ENCODE measurements at regions not wholly inside any gene's neighbourhood (a gene's known extent, or its start where the extent isn't known, plus 50 kb on each side); places are given as distances from the start of the nearest gene placed in this dataset.

GRCh38 chr5:125525356-125525755, 778.9 kb upstream of the ZNF608 start:
- Histone ChIP-seq H3K9me3 (ENCODE audit: control insufficient read depth in 4 of 4, low read length in 3 of 4) (peaks cover 0 to 1% (median 0%) of the 10 kb centered on the region in 4 donors), H3K36me3 (ENCODE audit: control insufficient read depth in 4 of 4, insufficient read depth in 3 of 4, low read depth in 1 of 4, low read length in 3 of 4) (no peaks in the 10 kb centered on the region), H3K4me1 (ENCODE audit: control insufficient read depth in 4 of 4, insufficient read depth in 4 of 4, low read length in 3 of 4) (no peaks in the 10 kb centered on the region), H3K27ac (ENCODE audit: low read depth in 1 of 2, low read length in 2 of 2) (no peak overlapping the region), H3K27me3 (ENCODE audit: control insufficient read depth in 4 of 4, insufficient read depth in 4 of 4, low read length in 3 of 4) (no peaks in the 10 kb centered on the region), H3K9ac (ENCODE audit: low read depth in 1 of 2, low read length in 2 of 2) (no peak overlapping the region), H3K4me3 (ENCODE audit: low read depth in 1 of 3, low read length in 3 of 3) (no peak overlapping the region)
- no peak for TF ChIP-seq YY1 (IDR thresholded peaks at IDR 0.05)
- no peak for TF ChIP-seq SP1 (IDR thresholded peaks at IDR 0.05)
- no peak for TF ChIP-seq MAX (IDR thresholded peaks at IDR 0.05)
- TF ChIP-seq ATF3 (IDR thresholded peaks at IDR 0.05), result no peak
- TF ChIP-seq ZBTB33 (IDR thresholded peaks at IDR 0.05), result no peak
- TF ChIP-seq EGR1 (IDR thresholded peaks at IDR 0.05; ENCODE audit: low read depth in 2 of 2), result no peak
- no peak for TF ChIP-seq GABPA (IDR thresholded peaks at IDR 0.05 in 1 of 2, conservative IDR thresholded peaks at IDR 0.05 in 1 of 2)
- no peak for TF ChIP-seq TAF1 (conservative IDR thresholded peaks at IDR 0.05)
- no peak for TF ChIP-seq FOXA2 (IDR thresholded peaks at IDR 0.05)
- TF ChIP-seq RXRA (IDR thresholded peaks at IDR 0.05), result no peak
- TF ChIP-seq NR2F2 (IDR thresholded peaks at IDR 0.05), result no peak
- no peak for TF ChIP-seq HNF4G (IDR thresholded peaks at IDR 0.05)
- TF ChIP-seq HNF4A (conservative IDR thresholded peaks at IDR 0.05), result no peak
- no peak for TF ChIP-seq REST (IDR thresholded peaks at IDR 0.05)
- no peak for TF ChIP-seq CTCF (IDR thresholded peaks at IDR 0.05; ENCODE audit: low read depth, low read length, missing input control)
- TF ChIP-seq JUND (IDR thresholded peaks at IDR 0.05), result no peak
- no peak for TF ChIP-seq FOXA1 (IDR thresholded peaks at IDR 0.05)
- TF ChIP-seq RAD21 (IDR thresholded peaks at IDR 0.05), result no peak
- 64% methylated on average over 4 of the region's 4 CpGs for WGBS
- DNase-seq (ENCODE audit: low spot score), result no peak

All from liver (tissue), 8 donors.